GM12872 (cell line): ENCODE measurements at regions not wholly inside any gene's neighbourhood (a gene's known extent, or its start where the extent isn't known, plus 50 kb on each side); places are given as distances from the start of the nearest gene placed in this dataset.

ENCODE experiments used
- CTCF ChIP-seq: IDR thresholded peaks from 3 replicates; pipeline ENCODE4 v1.5.1; 2011; ENCODE audit warnings: low read depth, mild to moderate bottlenecking, low read length, moderate library complexity; ENCODE audit not compliant: insufficient read depth

GRCh38 chr14:26984311-26985177 lies 386.7 kb upstream of the NOVA1 start:
- peak; percentile 52; the same call in 2 of the 3 replicates for TF ChIP-seq CTCF

GRCh38 chr14:26987744-26988363 lies 390.0 kb upstream of the NOVA1 start:
- no peak for TF ChIP-seq CTCF

- TF ChIP-seq CTCF: no peak
Measured at GRCh38 chr14:26990946-26991345, 393.1 kb upstream of the NOVA1 start.

GRCh38 chr14:26992403-26993115 lies 394.7 kb upstream of the NOVA1 start:
- TF ChIP-seq CTCF: no peak

GRCh38 chr14:26993556-26993955 lies 395.7 kb upstream of the NOVA1 start:
- no peak for TF ChIP-seq CTCF

GRCh38 chr14:26995301-26995700 lies 397.5 kb upstream of the NOVA1 start:
- no peak for TF ChIP-seq CTCF

- no peak for TF ChIP-seq CTCF
Measured at GRCh38 chr14:26996246-26996645, 398.4 kb upstream of the NOVA1 start.
